GM19463 (cell line): ENCODE measurements at regions not wholly inside any gene's neighbourhood (a gene's known extent, or its start where the extent isn't known, plus 50 kb on each side); places are given as distances from the start of the nearest gene placed in this dataset.
A peak's percentile ranks its signal among the peaks of the same experiment; 100 is the strongest.
"Not testable (repeated sequence)": the region's sequence is repeated elsewhere in the genome, so short reads cannot be mapped to it uniquely, and the experiment has no call there.

Experiments
- ATAC-seq: cut with Tn5 transposase; IDR thresholded peaks from one replicate; pipeline ENCODE4 v1.9.1; 2021; ENCODE audit warnings: mild to moderate bottlenecking, moderate library complexity; ENCODE audit not compliant: unreplicated experiment

GRCh38 chr12:20105943-20106342 lies 262.4 kb upstream of the PDE3A start:
- no peak for ATAC-seq

GRCh38 chr12:20109676-20110075 lies 258.7 kb upstream of the PDE3A start:
- ATAC-seq = no peak

- not testable (repeated sequence) for ATAC-seq
Observed at GRCh38 chr12:20115371-20115770, 253.0 kb upstream of the PDE3A start.

GRCh38 chr12:20119596-20120402 lies 248.5 kb upstream of the PDE3A start:
- ATAC-seq = no peak

DNA sequence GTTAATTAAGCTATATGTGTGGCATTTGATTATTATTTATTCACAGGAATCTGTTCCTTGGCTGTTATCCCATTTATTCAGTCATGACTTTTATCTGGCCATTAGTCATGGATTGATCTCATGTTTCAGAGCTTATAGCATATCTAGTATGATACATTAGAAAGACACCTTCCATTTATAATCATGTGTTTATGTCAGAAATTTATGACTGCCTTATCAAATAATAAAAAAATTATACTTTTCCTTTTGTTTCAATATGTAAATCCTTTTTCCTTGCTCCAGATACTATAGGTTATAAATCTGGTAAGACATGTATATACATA lies 248.0 kb upstream of the PDE3A start:
- no peak for ATAC-seq

- no peak for ATAC-seq
Observed at GRCh38 chr12:20122274-20122673, 246.1 kb upstream of the PDE3A start.

- ATAC-seq = no peak
Observed at GRCh38 chr12:20123465-20123864, 244.9 kb upstream of the PDE3A start.

GRCh38 chr12:20125276-20125798 lies 243.0 kb upstream of the PDE3A start:
- ATAC-seq = no peak

DNA sequence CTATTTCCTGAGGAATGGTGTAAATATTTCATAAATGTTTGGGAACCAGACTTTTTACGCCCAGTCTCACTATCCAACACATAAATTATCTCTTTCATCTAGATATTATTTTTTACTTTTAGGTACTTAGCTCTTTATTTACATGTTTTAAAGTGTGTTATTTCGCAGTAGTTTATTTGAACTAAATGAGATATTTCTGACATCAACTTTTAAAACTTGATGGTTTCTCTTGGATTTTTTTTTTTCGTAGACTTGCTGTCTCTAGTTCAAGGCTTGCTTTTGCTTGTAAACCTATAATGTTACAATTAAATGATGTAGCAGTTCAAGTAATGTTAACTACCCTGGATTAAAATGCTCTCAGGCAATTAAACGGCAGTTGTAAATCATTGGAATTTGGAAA lies 241.7 kb upstream of the PDE3A start:
- no peak for ATAC-seq

DNA sequence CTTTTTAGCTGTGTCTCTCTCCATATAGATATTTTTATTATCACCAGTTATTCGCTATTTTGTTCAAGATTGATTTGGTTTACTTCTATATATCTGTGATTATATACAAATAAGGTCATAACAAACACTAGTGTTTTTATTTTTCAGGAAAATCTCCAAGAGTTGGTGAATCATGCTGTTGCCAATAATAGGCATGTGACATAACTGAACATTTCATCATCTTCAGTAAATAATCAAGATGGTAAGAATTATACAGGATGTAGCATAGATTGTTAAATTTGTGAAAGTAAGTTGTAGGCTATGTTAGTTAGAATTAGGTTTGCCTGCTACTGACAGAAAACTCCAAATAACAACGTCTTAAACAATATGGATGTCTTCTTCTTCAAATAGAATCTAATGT lies 240.9 kb upstream of the PDE3A start:
- ATAC-seq = no peak

DNA sequence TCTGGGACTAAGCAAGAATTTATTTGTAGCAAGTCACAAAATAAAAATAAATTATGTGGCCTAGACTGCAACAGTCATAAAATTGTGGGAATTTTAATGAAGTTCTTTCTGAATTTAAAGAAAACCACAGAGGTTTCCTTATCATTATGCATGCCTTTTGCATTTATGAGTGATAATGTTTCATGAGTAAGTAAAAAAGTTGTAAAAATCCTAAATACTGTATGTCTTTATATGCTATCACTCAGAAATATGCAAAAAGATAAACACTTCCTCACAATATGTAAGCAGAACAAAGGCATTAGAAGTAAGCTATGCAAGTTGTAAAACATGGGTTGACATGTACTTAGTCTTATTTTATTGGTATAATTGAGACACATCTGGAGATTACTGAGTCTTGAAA lies 239.4 kb upstream of the PDE3A start:
- ATAC-seq = no peak

GRCh38 chr12:20132818-20133217 lies 235.5 kb upstream of the PDE3A start:
- no peak for ATAC-seq

GRCh38 chr12:20134652-20135051 lies 233.7 kb upstream of the PDE3A start:
- ATAC-seq = no peak

DNA sequence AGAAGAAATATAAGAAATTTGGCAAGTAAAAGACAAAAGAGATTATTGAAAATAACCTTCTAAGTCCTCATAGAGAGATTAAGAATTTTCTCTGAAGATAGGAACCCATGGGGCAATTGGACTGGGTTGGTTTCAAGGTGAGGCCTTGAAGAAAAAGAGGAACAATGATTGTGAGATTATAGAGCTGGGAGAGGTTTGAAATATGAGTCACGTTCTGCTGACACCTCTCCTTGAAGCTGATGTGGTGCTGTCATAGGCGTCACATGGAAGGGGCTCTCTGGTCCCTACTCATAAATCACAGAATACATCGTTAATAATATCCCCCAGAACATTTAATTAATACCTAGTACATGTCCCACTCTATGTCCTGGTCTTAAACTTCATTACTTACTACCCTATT lies 227.6 kb upstream of the PDE3A start:
- ATAC-seq = no peak

- no peak for ATAC-seq
Observed at GRCh38 chr12:20142316-20142715, 226.0 kb upstream of the PDE3A start.

GRCh38 chr12:20142956-20143355 lies 225.4 kb upstream of the PDE3A start:
- ATAC-seq = no peak

- peak; percentile 58 for ATAC-seq
Observed at GRCh38 chr12:20144341-20144740, 224.0 kb upstream of the PDE3A start.

DNA sequence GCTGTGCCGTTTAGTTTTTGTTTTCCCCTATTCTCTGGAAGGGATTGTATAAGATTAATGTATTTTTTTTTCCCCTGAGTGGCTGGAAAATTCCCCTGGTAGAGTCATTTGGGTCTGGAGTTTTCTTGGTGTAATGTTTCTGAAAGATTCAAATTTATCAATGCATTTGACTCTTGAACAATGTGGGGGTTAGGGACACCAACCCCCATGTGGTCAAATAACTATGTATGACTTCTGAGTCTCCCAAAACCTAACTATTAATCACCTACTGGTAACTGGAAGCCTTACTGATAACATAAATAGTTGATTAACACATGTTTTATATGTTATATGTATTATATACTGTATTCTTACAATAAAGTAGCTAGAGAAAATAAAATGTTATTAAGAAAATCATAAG lies 220.1 kb upstream of the PDE3A start:
- ATAC-seq = no peak

DNA sequence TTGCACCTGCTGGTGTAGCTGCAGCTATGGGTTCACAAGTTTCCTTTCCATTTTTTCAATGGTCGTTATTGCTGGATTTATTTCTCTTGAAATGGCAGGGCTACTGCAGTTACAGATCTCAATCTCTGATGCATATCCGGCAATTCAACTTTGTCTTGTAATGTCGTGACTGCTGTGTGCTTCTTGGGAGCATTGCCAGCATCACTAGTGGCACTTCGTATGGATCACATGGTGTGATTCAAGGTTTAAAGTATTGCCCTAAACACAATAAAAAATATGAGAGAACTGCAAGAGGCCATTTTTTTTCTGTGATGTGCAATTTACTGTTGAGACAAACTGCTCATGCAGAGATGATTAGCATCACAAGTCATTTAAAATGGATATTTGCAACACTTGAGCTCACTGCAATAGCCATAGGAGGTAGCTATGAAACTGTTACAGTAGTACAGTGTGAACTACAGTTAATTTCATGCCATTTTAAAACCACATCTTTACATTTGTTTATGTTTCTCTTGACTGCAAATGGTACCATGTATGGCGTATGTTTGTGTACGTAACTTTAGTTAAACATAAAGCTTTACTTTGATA lies 217.4 kb upstream of the PDE3A start:
- no peak for ATAC-seq

GRCh38 chr12:20154052-20154451 lies 214.3 kb upstream of the PDE3A start:
- no peak for ATAC-seq

DNA sequence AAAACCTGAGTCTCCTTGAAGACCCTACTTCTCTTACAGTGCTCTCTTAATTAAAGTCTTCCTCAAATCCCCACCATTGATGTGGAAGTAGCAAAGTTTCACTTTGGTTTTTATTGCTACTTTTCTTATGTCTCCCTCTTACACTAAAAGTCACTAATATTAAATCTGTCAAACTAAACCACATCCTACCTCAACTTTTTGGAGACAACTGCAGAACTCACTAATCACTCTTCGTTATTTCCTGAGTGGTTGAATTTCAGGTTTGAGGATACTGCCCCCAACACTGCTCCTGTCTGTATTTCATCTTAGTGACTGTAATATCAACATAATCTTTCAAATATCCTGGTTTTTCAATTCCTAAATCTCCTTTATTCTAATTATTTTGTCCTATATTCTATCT lies 213.0 kb upstream of the PDE3A start:
- no peak for ATAC-seq

DNA sequence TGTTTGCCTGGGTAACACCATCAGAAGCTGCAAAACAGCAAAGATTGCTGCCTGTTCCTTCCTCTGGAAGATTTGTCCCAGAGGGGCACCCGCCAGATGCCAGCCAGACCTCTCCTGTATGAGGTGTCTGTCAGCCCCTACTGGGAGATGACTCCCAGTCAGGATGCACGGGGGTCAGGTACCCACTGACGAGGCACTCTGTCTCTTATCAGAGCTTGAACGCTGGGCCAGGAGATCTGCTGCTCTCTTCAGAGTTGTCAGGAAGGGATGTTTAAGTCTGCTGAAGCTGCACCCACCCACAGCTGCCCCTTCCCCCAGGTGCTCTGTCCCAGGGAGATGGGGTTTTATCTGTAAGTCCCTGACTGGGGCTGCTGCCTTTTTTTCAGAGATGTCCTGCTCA lies 207.4 kb upstream of the PDE3A start:
- not testable (repeated sequence) for ATAC-seq
